ENCODE measurements at regions not wholly inside any gene's neighbourhood (a gene's known extent, or its start where the extent isn't known, plus 50 kb on each side); places are given as distances from the start of the nearest gene placed in this dataset.

GRCh38 chr3:189460511-189460910 is 170.7 kb upstream of the TP63 start:
- H3K4me1 ChIP-seq (ENCODE audit: insufficient read depth, low read length), result no peaks in the 10 kb centered on the region
- no peaks in the 10 kb centered on the region for H3K79me2 ChIP-seq (ENCODE audit: insufficient read depth, low read length)
- H3K4me2 ChIP-seq (ENCODE audit: insufficient read depth, low read length), result no peak overlapping the region
- no peak for ATAC-seq (ENCODE audit: insufficient read depth, low read depth)
- H3K27me3 ChIP-seq (ENCODE audit: insufficient read depth, low read length, poor library complexity), result peaks cover 7% of the 10 kb centered on the region
- no peaks in the 10 kb centered on the region for H3K36me3 ChIP-seq (ENCODE audit: insufficient read depth, low read length)
- TF ChIP-seq EZH2 (IDR thresholded peaks at IDR 0.05; ENCODE audit: borderline replicate concordance, low read depth, low read length, severe bottlenecking), result no peak
- TF ChIP-seq, protein P1, sequence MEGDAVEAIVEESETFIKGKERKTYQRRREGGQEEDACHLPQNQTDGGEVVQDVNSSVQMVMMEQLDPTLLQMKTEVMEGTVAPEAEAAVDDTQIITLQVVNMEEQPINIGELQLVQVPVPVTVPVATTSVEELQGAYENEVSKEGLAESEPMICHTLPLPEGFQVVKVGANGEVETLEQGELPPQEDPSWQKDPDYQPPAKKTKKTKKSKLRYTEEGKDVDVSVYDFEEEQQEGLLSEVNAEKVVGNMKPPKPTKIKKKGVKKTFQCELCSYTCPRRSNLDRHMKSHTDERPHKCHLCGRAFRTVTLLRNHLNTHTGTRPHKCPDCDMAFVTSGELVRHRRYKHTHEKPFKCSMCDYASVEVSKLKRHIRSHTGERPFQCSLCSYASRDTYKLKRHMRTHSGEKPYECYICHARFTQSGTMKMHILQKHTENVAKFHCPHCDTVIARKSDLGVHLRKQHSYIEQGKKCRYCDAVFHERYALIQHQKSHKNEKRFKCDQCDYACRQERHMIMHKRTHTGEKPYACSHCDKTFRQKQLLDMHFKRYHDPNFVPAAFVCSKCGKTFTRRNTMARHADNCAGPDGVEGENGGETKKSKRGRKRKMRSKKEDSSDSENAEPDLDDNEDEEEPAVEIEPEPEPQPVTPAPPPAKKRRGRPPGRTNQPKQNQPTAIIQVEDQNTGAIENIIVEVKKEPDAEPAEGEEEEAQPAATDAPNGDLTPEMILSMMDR (IDR thresholded peaks at IDR 0.05; ENCODE audit: borderline replicate concordance, extremely low read depth, low read length, poor library complexity, severe bottlenecking), result no peak
- H3K27ac ChIP-seq (ENCODE audit: low read length), result no peak overlapping the region
- no peak overlapping the region for H3K4me3 ChIP-seq (ENCODE audit: low read depth in 1 of 2, low read length in 2 of 2)
- no peak overlapping the region for H3K9ac ChIP-seq (ENCODE audit: low read depth, low read length)
- H3K9me3 ChIP-seq (ENCODE audit: insufficient read depth, low read length, severe bottlenecking), result no peaks in the 10 kb centered on the region
- no peak overlapping the region for H2AFZ ChIP-seq (ENCODE audit: low read depth, low read length)
- no peaks in the 10 kb centered on the region for H4K20me1 ChIP-seq (ENCODE audit: insufficient read depth, low read length)
- no peak for DNase-seq

DNA sequence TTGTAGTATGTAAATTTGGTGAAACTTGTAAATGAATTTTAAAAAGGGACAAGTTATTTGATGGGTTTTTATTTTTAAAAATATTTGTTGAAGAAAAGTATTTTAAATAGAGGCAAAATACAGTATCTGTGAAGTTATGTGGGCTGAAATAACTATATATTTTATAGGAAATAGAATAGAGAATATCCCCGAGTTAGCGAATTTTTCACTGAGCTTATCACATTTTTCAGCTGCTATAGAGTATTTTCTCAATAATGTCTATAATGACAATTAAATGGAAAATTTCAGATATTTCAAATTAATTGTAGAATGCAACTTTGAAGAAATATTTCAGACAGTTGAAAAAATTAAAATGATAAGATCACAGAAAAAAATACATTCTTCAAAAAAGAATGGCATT is 166.4 kb upstream of the TP63 start:
- no peaks in the 10 kb centered on the region for H3K9me3 ChIP-seq (ENCODE audit: insufficient read depth, low read length, severe bottlenecking)
- no peaks in the 10 kb centered on the region for H3K36me3 ChIP-seq (ENCODE audit: insufficient read depth, low read length)
- no peak overlapping the region for H2AFZ ChIP-seq (ENCODE audit: low read depth, low read length)
- TF ChIP-seq, protein P1 (IDR thresholded peaks at IDR 0.05; ENCODE audit: borderline replicate concordance, extremely low read depth, low read length, poor library complexity, severe bottlenecking), result no peak
- TF ChIP-seq EZH2 (IDR thresholded peaks at IDR 0.05; ENCODE audit: borderline replicate concordance, low read depth, low read length, severe bottlenecking), result no peak
- ATAC-seq (ENCODE audit: insufficient read depth, low read depth) (no peak), DNase-seq (no peak)
- no peak overlapping the region for H3K4me3 ChIP-seq (ENCODE audit: low read depth in 1 of 2, low read length in 2 of 2)
- no peaks in the 10 kb centered on the region for H3K4me1 ChIP-seq (ENCODE audit: insufficient read depth, low read length)
- no peak overlapping the region for H3K4me2 ChIP-seq (ENCODE audit: insufficient read depth, low read length)
- no peaks in the 10 kb centered on the region for H3K79me2 ChIP-seq (ENCODE audit: insufficient read depth, low read length)
- no peaks in the 10 kb centered on the region for H3K27me3 ChIP-seq (ENCODE audit: insufficient read depth, low read length, poor library complexity)
- no peak overlapping the region for H3K27ac ChIP-seq (ENCODE audit: low read length)
- no peak overlapping the region for H3K9ac ChIP-seq (ENCODE audit: low read depth, low read length)
- H4K20me1 ChIP-seq (ENCODE audit: insufficient read depth, low read length), result no peaks in the 10 kb centered on the region

GRCh38 chr3:189466004-189466403 is 165.2 kb upstream of the TP63 start:
- Histone ChIP-seq H3K36me3 (ENCODE audit: insufficient read depth, low read length) (no peaks in the 10 kb centered on the region), H3K27ac (ENCODE audit: low read length) (no peak overlapping the region), H3K79me2 (ENCODE audit: insufficient read depth, low read length) (no peaks in the 10 kb centered on the region), H3K4me3 (ENCODE audit: low read depth in 1 of 2, low read length in 2 of 2) (no peak overlapping the region), H3K4me1 (ENCODE audit: insufficient read depth, low read length) (no peaks in the 10 kb centered on the region), H3K4me2 (ENCODE audit: insufficient read depth, low read length) (no peak overlapping the region), H3K9ac (ENCODE audit: low read depth, low read length) (no peak overlapping the region), H2AFZ (ENCODE audit: low read depth, low read length) (no peak overlapping the region), H3K27me3 (ENCODE audit: insufficient read depth, low read length, poor library complexity) (no peaks in the 10 kb centered on the region), H4K20me1 (ENCODE audit: insufficient read depth, low read length) (no peaks in the 10 kb centered on the region), H3K9me3 (ENCODE audit: insufficient read depth, low read length, severe bottlenecking) (no peaks in the 10 kb centered on the region)
- TF ChIP-seq EZH2 (IDR thresholded peaks at IDR 0.05; ENCODE audit: borderline replicate concordance, low read depth, low read length, severe bottlenecking), result no peak
- TF ChIP-seq, protein P1 (IDR thresholded peaks at IDR 0.05; ENCODE audit: borderline replicate concordance, extremely low read depth, low read length, poor library complexity, severe bottlenecking), result no peak
- no peak for DNase-seq
- ATAC-seq (ENCODE audit: insufficient read depth, low read depth), result no peak

GRCh38 chr3:189467451-189467850 is 163.7 kb upstream of the TP63 start:
- TF ChIP-seq, protein P1 (IDR thresholded peaks at IDR 0.05; ENCODE audit: borderline replicate concordance, extremely low read depth, low read length, poor library complexity, severe bottlenecking), result no peak
- no peak for TF ChIP-seq EZH2 (IDR thresholded peaks at IDR 0.05; ENCODE audit: borderline replicate concordance, low read depth, low read length, severe bottlenecking)
- no peak overlapping the region for H3K4me2 ChIP-seq (ENCODE audit: insufficient read depth, low read length)
- no peak for DNase-seq

More at GRCh38 chr3:189467451-189467850, 163.7 kb upstream of the TP63 start:
- H3K27me3 ChIP-seq (ENCODE audit: insufficient read depth, low read length, poor library complexity), result no peaks in the 10 kb centered on the region
- no peak for ATAC-seq (ENCODE audit: insufficient read depth, low read depth)
- no peak overlapping the region for H3K27ac ChIP-seq (ENCODE audit: low read length)
- no peak overlapping the region for H2AFZ ChIP-seq (ENCODE audit: low read depth, low read length)
- H3K4me1 ChIP-seq (ENCODE audit: insufficient read depth, low read length), result no peaks in the 10 kb centered on the region
- no peaks in the 10 kb centered on the region for H3K79me2 ChIP-seq (ENCODE audit: insufficient read depth, low read length)
- no peaks in the 10 kb centered on the region for H3K9me3 ChIP-seq (ENCODE audit: insufficient read depth, low read length, severe bottlenecking)
- H3K4me3 ChIP-seq (ENCODE audit: low read depth in 1 of 2, low read length in 2 of 2), result no peak overlapping the region
- H4K20me1 ChIP-seq (ENCODE audit: insufficient read depth, low read length), result no peaks in the 10 kb centered on the region
- no peaks in the 10 kb centered on the region for H3K36me3 ChIP-seq (ENCODE audit: insufficient read depth, low read length)
- no peak overlapping the region for H3K9ac ChIP-seq (ENCODE audit: low read depth, low read length)

Measured in DND-41 (cell line).